ENCODE measurements at regions not wholly inside any gene's neighbourhood (a gene's known extent, or its start where the extent isn't known, plus 50 kb on each side); places are given as distances from the start of the nearest gene placed in this dataset.

DNA sequence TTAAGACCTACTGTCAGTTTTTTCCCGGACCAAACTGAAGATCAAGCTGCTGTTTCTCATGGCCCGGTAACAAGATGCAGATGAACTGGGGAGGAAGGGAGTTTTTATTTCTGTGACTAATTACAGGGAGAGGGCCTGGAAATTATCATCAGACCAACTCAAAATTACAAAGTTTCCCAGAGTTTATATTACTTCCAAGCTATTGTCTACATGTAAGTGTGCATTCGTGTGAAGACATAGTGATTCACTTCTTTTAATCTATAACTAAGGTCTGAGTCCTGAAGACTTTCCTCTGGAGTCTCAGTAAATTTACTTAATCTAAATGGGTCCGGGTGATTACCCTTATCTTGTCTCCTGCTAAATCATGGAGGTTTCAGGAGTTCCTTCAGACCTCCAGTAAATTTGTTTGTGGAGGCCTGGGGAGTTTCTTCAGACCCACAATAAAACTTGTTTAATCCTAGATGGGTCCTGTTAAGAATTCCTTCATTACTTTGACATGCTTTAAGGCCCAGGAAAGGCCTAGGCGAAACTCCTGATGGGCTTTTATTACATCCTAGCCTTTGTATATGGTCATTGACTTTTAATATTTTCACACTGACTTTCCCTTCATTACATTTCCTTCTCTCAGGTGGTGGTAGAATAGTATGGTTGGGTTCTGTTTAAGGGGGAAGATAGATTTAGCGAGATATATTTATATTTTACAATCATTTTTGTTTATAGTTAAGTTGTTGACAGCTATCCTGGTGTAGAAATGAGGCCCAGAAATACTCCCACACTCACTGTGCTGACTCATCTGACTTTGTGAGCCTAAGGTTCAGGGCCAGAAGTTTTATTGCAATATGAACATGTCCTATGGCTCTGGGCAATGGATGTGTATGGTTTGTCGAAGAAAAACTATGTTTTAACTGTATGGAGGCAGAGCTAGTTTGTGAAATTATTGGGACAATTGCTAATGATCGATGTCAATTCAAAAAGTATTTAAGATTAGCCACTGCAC is 627.0 kb upstream of the FBXO33 start:
- TF ChIP-seq NR2F2 (IDR thresholded peaks at IDR 0.05) (no peak), RAD21 (IDR thresholded peaks at IDR 0.05) (no peak), SP1 (IDR thresholded peaks at IDR 0.05) (no peak), RXRA (IDR thresholded peaks at IDR 0.05) (no peak), JUND (IDR thresholded peaks at IDR 0.05) (no peak), GABPA (IDR thresholded peaks at IDR 0.05 in 1 of 2, conservative IDR thresholded peaks at IDR 0.05 in 1 of 2) (no peak)
- TF ChIP-seq, protein P1, sequence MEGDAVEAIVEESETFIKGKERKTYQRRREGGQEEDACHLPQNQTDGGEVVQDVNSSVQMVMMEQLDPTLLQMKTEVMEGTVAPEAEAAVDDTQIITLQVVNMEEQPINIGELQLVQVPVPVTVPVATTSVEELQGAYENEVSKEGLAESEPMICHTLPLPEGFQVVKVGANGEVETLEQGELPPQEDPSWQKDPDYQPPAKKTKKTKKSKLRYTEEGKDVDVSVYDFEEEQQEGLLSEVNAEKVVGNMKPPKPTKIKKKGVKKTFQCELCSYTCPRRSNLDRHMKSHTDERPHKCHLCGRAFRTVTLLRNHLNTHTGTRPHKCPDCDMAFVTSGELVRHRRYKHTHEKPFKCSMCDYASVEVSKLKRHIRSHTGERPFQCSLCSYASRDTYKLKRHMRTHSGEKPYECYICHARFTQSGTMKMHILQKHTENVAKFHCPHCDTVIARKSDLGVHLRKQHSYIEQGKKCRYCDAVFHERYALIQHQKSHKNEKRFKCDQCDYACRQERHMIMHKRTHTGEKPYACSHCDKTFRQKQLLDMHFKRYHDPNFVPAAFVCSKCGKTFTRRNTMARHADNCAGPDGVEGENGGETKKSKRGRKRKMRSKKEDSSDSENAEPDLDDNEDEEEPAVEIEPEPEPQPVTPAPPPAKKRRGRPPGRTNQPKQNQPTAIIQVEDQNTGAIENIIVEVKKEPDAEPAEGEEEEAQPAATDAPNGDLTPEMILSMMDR (IDR thresholded peaks at IDR 0.05; ENCODE audit: low read depth, low read length, missing input control) = no peak
- TF ChIP-seq, protein P2, sequence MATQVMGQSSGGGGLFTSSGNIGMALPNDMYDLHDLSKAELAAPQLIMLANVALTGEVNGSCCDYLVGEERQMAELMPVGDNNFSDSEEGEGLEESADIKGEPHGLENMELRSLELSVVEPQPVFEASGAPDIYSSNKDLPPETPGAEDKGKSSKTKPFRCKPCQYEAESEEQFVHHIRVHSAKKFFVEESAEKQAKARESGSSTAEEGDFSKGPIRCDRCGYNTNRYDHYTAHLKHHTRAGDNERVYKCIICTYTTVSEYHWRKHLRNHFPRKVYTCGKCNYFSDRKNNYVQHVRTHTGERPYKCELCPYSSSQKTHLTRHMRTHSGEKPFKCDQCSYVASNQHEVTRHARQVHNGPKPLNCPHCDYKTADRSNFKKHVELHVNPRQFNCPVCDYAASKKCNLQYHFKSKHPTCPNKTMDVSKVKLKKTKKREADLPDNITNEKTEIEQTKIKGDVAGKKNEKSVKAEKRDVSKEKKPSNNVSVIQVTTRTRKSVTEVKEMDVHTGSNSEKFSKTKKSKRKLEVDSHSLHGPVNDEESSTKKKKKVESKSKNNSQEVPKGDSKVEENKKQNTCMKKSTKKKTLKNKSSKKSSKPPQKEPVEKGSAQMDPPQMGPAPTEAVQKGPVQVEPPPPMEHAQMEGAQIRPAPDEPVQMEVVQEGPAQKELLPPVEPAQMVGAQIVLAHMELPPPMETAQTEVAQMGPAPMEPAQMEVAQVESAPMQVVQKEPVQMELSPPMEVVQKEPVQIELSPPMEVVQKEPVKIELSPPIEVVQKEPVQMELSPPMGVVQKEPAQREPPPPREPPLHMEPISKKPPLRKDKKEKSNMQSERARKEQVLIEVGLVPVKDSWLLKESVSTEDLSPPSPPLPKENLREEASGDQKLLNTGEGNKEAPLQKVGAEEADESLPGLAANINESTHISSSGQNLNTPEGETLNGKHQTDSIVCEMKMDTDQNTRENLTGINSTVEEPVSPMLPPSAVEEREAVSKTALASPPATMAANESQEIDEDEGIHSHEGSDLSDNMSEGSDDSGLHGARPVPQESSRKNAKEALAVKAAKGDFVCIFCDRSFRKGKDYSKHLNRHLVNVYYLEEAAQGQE (IDR thresholded peaks at IDR 0.05) = no peak
- TF ChIP-seq, protein P3, sequence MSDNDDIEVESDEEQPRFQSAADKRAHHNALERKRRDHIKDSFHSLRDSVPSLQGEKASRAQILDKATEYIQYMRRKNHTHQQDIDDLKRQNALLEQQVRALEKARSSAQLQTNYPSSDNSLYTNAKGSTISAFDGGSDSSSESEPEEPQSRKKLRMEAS (IDR thresholded peaks at IDR 0.05) = no peak
